Esophagus muscularis mucosa (tissue), 4 donors: ENCODE measurements at regions not wholly inside any gene's neighbourhood (a gene's known extent, or its start where the extent isn't known, plus 50 kb on each side); places are given as distances from the start of the nearest gene placed in this dataset.

Experiments
- EP300 ChIP-seq: sonication (generic); formaldehyde crosslinking; IDR thresholded peaks from one replicate; pipeline ENCODE4 v1.6.1; 2017; ENCODE audit warnings: antibody characterized with exemption
- POLR2A ChIP-seq: fragments of 450-650 bp; IDR thresholded peaks from one replicate; pipeline ENCODE4 v1.6.1; 2017; ENCODE audit warnings: antibody characterized with exemption, moderate library complexity, mild to moderate bottlenecking, low read depth
- POLR2AphosphoS5 ChIP-seq, 2 donors: sonication (generic); formaldehyde crosslinking; IDR thresholded peaks; one replicate each; pipeline ENCODE4 v1.6.1; 2017; ENCODE audit warnings: antibody characterized with exemption in 2 of 2
- TF ChIP-seq, protein P1 (sequence below), 3 experiments: fragments of 200-600 bp in 2 of 3; fragments of 450-650 bp in 1 of 3; sonication (generic) in 2 of 3; IDR thresholded peaks; one replicate each; pipeline ENCODE4 v1.5.1; 2017 to 2019; ENCODE audit warnings: antibody characterized with exemption in 3 of 3, mild to moderate bottlenecking in 2 of 3, moderate library complexity in 1 of 3

DNA sequence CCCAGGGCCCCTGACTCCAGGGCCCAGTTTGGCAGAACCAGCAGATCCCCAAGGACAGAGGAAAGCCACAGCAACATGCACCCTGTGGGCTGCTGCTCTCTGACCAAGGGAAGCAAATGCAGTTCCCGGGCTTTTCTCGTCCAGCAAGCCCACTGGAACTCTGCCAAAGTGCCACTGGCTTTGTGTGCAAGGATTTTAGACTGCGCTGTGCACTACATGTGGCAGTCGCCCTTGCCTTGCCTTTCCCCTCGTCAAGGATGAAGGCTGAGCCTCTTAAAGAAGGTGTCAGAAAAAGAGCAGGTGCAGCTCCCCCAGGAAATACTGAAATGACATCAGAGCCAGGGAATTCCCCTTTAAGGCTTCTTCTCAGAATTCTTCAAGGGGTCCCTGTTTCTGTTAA lies 199.2 kb downstream of the TFCP2L1 start:
- TF ChIP-seq, protein P1, sequence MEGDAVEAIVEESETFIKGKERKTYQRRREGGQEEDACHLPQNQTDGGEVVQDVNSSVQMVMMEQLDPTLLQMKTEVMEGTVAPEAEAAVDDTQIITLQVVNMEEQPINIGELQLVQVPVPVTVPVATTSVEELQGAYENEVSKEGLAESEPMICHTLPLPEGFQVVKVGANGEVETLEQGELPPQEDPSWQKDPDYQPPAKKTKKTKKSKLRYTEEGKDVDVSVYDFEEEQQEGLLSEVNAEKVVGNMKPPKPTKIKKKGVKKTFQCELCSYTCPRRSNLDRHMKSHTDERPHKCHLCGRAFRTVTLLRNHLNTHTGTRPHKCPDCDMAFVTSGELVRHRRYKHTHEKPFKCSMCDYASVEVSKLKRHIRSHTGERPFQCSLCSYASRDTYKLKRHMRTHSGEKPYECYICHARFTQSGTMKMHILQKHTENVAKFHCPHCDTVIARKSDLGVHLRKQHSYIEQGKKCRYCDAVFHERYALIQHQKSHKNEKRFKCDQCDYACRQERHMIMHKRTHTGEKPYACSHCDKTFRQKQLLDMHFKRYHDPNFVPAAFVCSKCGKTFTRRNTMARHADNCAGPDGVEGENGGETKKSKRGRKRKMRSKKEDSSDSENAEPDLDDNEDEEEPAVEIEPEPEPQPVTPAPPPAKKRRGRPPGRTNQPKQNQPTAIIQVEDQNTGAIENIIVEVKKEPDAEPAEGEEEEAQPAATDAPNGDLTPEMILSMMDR (IDR thresholded peaks at IDR 0.05), result no peak
- TF ChIP-seq EP300 (no peak), POLR2AphosphoS5 (IDR thresholded peaks at IDR 0.05) (no peak), POLR2A (no peak)
